ENCODE measurements at regions not wholly inside any gene's neighbourhood (a gene's known extent, or its start where the extent isn't known, plus 50 kb on each side); places are given as distances from the start of the nearest gene placed in this dataset.
"Not testable (repeated sequence)": the region's sequence is repeated elsewhere in the genome, so short reads cannot be mapped to it uniquely, and the experiment has no call there.

- DNase-seq = no peak
Measured at GRCh38 chr7:22066522-22066921, 120.8 kb upstream of the CDCA7L start.

- no peak for DNase-seq
Measured at GRCh38 chr7:22064816-22065215, 119.1 kb upstream of the CDCA7L start.

GRCh38 chr7:22061775-22062174 is 116.1 kb upstream of the CDCA7L start:
- DNase-seq = no peak

- DNase-seq = no peak
Measured at GRCh38 chr7:22060863-22061262, 115.2 kb upstream of the CDCA7L start.

GRCh38 chr7:22060197-22060596 is 114.5 kb upstream of the CDCA7L start:
- DNase-seq = no peak

GRCh38 chr7:22055226-22055625 is 109.5 kb upstream of the CDCA7L start:
- no peak for DNase-seq

GRCh38 chr7:22052674-22053365 is 107.1 kb upstream of the CDCA7L start:
- peak in 1 of 58 donors; percentile 6 for DNase-seq

- peak in 1 of 58 donors; percentile 10 for DNase-seq
Measured at GRCh38 chr7:22051886-22052673, 106.4 kb upstream of the CDCA7L start.

GRCh38 chr7:22049766-22050500 is 104.2 kb upstream of the CDCA7L start:
- peak in 7 of 58 donors; percentile 5 to 18 (median 10) for DNase-seq

- DNase-seq = no peak
Measured at GRCh38 chr7:22043367-22043766, 97.7 kb upstream of the CDCA7L start.

GRCh38 chr7:22040923-22041595 is 95.4 kb upstream of the CDCA7L start:
- no peak for DNase-seq

GRCh38 chr7:22039670-22040069 is 94.0 kb upstream of the CDCA7L start:
- DNase-seq = no peak

- not testable (repeated sequence) for DNase-seq
Measured at GRCh38 chr7:22032356-22032755, 86.7 kb upstream of the CDCA7L start.

- DNase-seq = not testable (repeated sequence)
Measured at GRCh38 chr7:22028656-22029055, 83.0 kb upstream of the CDCA7L start.

- DNase-seq = no peak
Measured at GRCh38 chr7:22027475-22027874, 81.8 kb upstream of the CDCA7L start.

- no peak for DNase-seq
Measured at GRCh38 chr7:22025983-22026382, 80.3 kb upstream of the CDCA7L start.

GRCh38 chr7:22025075-22025474 is 79.4 kb upstream of the CDCA7L start:
- DNase-seq = no peak

- DNase-seq = no peak
Measured at GRCh38 chr7:22019931-22020330, 74.2 kb upstream of the CDCA7L start.

GRCh38 chr7:22016507-22016906 is 70.8 kb upstream of the CDCA7L start:
- DNase-seq = peak in 3 of 58 donors; percentile 0 to 14 (median 7)

GRCh38 chr7:22013711-22014110 is 68.0 kb upstream of the CDCA7L start:
- peak in 1 of 58 donors; percentile 3 for DNase-seq

GRCh38 chr7:22008683-22009082 is 63.0 kb upstream of the CDCA7L start:
- DNase-seq = no peak

All from anterior cingulate cortex (tissue), 58 donors.